GM23338 (cell line): ENCODE measurements at regions not wholly inside any gene's neighbourhood (a gene's known extent, or its start where the extent isn't known, plus 50 kb on each side); places are given as distances from the start of the nearest gene placed in this dataset.

Experiments used
- ATAC-seq: fragments of 200-7000 bp; cut with Tn5 transposase; 3 replicates; pipeline ENCODE4 v1.9.1; 2020
- DNase-seq: peaks from one replicate; pipeline ENCODE4 v3.0.0-alpha.2; 2015; ENCODE audit warnings: low spot score
- H2AFZ ChIP-seq: fragments of 200-600 bp; sonication (generic); 2 replicates; pipeline ENCODE4 v1.8.0; 2016; ENCODE audit warnings: antibody characterized with exemption, mild to moderate bottlenecking, moderate library complexity
- H3F3A ChIP-seq: fragments of 200-600 bp; sonication (generic); replicated peaks from 2 replicates; pipeline ENCODE4 v1.8.0; 2017; ENCODE audit warnings: antibody characterized with exemption, mixed run types, low read depth
- H3K27ac ChIP-seq: fragments of 200-600 bp; sonication (generic); 2 replicates; pipeline ENCODE4 v1.6.1; 2016; ENCODE audit warnings: low read depth
- H3K27me3 ChIP-seq: fragments of 200-600 bp; sonication (generic); 2 replicates; pipeline ENCODE4 v1.8.0; 2016; ENCODE audit warnings: mild to moderate bottlenecking, mixed run types, moderate library complexity; ENCODE audit not compliant: insufficient read depth
- H3K36me3 ChIP-seq: fragments of 200-600 bp; sonication (generic); 2 replicates; pipeline ENCODE4 v1.8.0; 2016; ENCODE audit warnings: mild to moderate bottlenecking; ENCODE audit not compliant: insufficient read depth
- H3K4me1 ChIP-seq: fragments of 200-600 bp; sonication (generic); 2 replicates; pipeline ENCODE4 v1.8.0; 2016; ENCODE audit warnings: mild to moderate bottlenecking, moderate library complexity; ENCODE audit not compliant: insufficient read depth
- H3K4me2 ChIP-seq: fragments of 200-600 bp; sonication (generic); 2 replicates; pipeline ENCODE4 v1.7.1; 2017; ENCODE audit warnings: mixed run types
- H3K4me3 ChIP-seq: fragments of 200-600 bp; sonication (generic); 2 replicates; pipeline ENCODE4 v1.6.1; 2016; ENCODE audit warnings: mixed run types
- H3K79me2 ChIP-seq: fragments of 200-600 bp; sonication (generic); replicated peaks from 2 replicates; pipeline ENCODE4 v1.8.0; 2017; ENCODE audit warnings: mild to moderate bottlenecking; ENCODE audit not compliant: insufficient read depth
- H3K9me2 ChIP-seq: fragments of 200-600 bp; sonication (generic); 2 replicates; pipeline ENCODE4 v1.8.0; 2017; ENCODE audit not compliant: insufficient read depth
- H4K20me1 ChIP-seq: fragments of 200-600 bp; sonication (generic); replicated peaks from 2 replicates; pipeline ENCODE4 v1.8.0; 2017; ENCODE audit warnings: mild to moderate bottlenecking; ENCODE audit not compliant: insufficient read depth
- H3K27ac Mint-ChIP-seq: 2 replicates; pipeline ENCODE4 v1.8.0; 2020; ENCODE audit warnings: inconsistent platforms, mild to moderate bottlenecking, moderate library complexity, mixed read lengths
- H3K27me3 Mint-ChIP-seq: 3 replicates; pipeline ENCODE4 v1.8.0; 2022; ENCODE audit warnings: low read depth, mild to moderate bottlenecking, moderate library complexity, mixed read lengths, inconsistent platforms; ENCODE audit not compliant: insufficient read depth, poor library complexity
- H3K36me3 Mint-ChIP-seq: 3 replicates; pipeline ENCODE4 v1.8.0; 2021; ENCODE audit warnings: low read depth, mild to moderate bottlenecking, inconsistent platforms, moderate library complexity, mixed read lengths
- H3K4me1 Mint-ChIP-seq: 3 replicates; pipeline ENCODE4 v1.8.0; 2020; ENCODE audit warnings: mild to moderate bottlenecking, inconsistent platforms, mixed read lengths
- H3K4me3 Mint-ChIP-seq: 3 replicates; pipeline ENCODE4 v1.8.0; 2021; ENCODE audit warnings: moderate library complexity, mild to moderate bottlenecking, inconsistent platforms, mixed read lengths
- H3K9me3 Mint-ChIP-seq: 3 replicates; pipeline ENCODE4 v1.8.0; 2020; ENCODE audit warnings: moderate library complexity, mild to moderate bottlenecking, inconsistent platforms, mixed read lengths
- JUNB ChIP-seq: IDR thresholded peaks from one replicate; pipeline ENCODE4 v1.6.1; 2016; ENCODE audit warnings: antibody characterized with exemption; ENCODE audit not compliant: unreplicated experiment
- POLR2AphosphoS5 ChIP-seq: IDR thresholded peaks from 2 replicates; pipeline ENCODE4 v1.6.1; 2016; ENCODE audit warnings: antibody characterized with exemption, low read depth
- REST ChIP-seq: IDR thresholded peaks from one replicate; pipeline ENCODE4 v1.6.1; 2018; ENCODE audit warnings: antibody characterized with exemption; ENCODE audit not compliant: unreplicated experiment
- STAT1 ChIP-seq: IDR thresholded peaks from one replicate; pipeline ENCODE4 v1.6.1; 2016; ENCODE audit warnings: antibody characterized with exemption; ENCODE audit not compliant: unreplicated experiment
- ZNF114 ChIP-seq: fragments of 250-450 bp; sonication (Bioruptor Pico); IDR thresholded peaks from 2 replicates; pipeline ENCODE4 v1.5.0; 2020; ENCODE audit warnings: mild to moderate bottlenecking, moderate library complexity
- TF ChIP-seq, protein P1 (sequence below), 2 experiments: fragments of 200-600 bp in 1 of 2; sonication (generic) in 1 of 2; conservative IDR thresholded peaks; 2 replicates each; pipeline versions ENCODE4 v1.5.1 to v1.6.1; 2016 to 2017; ENCODE audit warnings: antibody characterized with exemption in 2 of 2, low read depth in 2 of 2, mild to moderate bottlenecking in 2 of 2, moderate library complexity in 1 of 2
- TF ChIP-seq, protein P2 (sequence below): IDR thresholded peaks from 2 replicates; pipeline ENCODE4 v1.6.1; 2016; ENCODE audit warnings: antibody characterized with exemption
- TF ChIP-seq, protein P3 (sequence below): fragments of 250-450 bp; sonication (Bioruptor Pico); IDR thresholded peaks from 2 replicates; pipeline ENCODE4 v1.5.0; 2020; ENCODE audit warnings: mild to moderate bottlenecking, moderate library complexity

DNA sequence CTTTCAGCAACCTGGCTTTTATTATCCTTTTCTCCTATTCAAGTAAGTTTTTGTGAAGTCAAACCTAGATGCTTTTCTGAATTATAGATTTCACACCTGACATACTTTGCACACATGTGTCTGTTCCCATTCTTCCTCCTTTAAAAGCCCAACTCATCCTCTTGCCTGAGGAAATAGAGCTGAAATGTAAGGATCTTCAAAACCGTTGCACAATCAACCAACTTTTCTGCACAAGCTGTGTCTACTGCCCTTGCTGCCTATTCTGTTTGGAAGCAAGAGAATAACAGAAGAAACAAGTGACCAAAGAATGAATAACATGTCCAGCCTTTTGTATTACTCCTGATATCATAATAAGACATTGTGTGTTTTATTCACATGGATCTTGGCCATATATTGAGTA lies 95.1 kb upstream of the ITGA1 start:
- H3K4me1 Mint-ChIP-seq: peaks cover 44% of the 10 kb centered on the region
- no peak overlapping the region for H2AFZ ChIP-seq
- no peaks in the 10 kb centered on the region for H3F3A ChIP-seq
- H3K4me3 Mint-ChIP-seq: no peak overlapping the region
- H3K4me3 ChIP-seq: no peak overlapping the region
- no peaks in the 10 kb centered on the region for H4K20me1 ChIP-seq
- H3K36me3 Mint-ChIP-seq: no peaks in the 10 kb centered on the region
- ATAC-seq (no peak), DNase-seq (no peak)
- no peaks in the 10 kb centered on the region for H3K27me3 Mint-ChIP-seq
- no peaks in the 10 kb centered on the region for H3K9me3 Mint-ChIP-seq
- no peak for TF ChIP-seq ZNF114 (CRISPR knock-in tag)
- TF ChIP-seq JUNB: no peak
- TF ChIP-seq, protein P1, sequence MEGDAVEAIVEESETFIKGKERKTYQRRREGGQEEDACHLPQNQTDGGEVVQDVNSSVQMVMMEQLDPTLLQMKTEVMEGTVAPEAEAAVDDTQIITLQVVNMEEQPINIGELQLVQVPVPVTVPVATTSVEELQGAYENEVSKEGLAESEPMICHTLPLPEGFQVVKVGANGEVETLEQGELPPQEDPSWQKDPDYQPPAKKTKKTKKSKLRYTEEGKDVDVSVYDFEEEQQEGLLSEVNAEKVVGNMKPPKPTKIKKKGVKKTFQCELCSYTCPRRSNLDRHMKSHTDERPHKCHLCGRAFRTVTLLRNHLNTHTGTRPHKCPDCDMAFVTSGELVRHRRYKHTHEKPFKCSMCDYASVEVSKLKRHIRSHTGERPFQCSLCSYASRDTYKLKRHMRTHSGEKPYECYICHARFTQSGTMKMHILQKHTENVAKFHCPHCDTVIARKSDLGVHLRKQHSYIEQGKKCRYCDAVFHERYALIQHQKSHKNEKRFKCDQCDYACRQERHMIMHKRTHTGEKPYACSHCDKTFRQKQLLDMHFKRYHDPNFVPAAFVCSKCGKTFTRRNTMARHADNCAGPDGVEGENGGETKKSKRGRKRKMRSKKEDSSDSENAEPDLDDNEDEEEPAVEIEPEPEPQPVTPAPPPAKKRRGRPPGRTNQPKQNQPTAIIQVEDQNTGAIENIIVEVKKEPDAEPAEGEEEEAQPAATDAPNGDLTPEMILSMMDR (conservative IDR thresholded peaks at IDR 0.05; ENCODE audit: low read depth in 2 of 2): no peak
- TF ChIP-seq POLR2AphosphoS5: no peak
- TF ChIP-seq REST: no peak
- TF ChIP-seq, protein P2, sequence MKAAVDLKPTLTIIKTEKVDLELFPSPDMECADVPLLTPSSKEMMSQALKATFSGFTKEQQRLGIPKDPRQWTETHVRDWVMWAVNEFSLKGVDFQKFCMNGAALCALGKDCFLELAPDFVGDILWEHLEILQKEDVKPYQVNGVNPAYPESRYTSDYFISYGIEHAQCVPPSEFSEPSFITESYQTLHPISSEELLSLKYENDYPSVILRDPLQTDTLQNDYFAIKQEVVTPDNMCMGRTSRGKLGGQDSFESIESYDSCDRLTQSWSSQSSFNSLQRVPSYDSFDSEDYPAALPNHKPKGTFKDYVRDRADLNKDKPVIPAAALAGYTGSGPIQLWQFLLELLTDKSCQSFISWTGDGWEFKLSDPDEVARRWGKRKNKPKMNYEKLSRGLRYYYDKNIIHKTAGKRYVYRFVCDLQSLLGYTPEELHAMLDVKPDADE: no peak
- no peak for TF ChIP-seq STAT1
- TF ChIP-seq, protein P3, sequence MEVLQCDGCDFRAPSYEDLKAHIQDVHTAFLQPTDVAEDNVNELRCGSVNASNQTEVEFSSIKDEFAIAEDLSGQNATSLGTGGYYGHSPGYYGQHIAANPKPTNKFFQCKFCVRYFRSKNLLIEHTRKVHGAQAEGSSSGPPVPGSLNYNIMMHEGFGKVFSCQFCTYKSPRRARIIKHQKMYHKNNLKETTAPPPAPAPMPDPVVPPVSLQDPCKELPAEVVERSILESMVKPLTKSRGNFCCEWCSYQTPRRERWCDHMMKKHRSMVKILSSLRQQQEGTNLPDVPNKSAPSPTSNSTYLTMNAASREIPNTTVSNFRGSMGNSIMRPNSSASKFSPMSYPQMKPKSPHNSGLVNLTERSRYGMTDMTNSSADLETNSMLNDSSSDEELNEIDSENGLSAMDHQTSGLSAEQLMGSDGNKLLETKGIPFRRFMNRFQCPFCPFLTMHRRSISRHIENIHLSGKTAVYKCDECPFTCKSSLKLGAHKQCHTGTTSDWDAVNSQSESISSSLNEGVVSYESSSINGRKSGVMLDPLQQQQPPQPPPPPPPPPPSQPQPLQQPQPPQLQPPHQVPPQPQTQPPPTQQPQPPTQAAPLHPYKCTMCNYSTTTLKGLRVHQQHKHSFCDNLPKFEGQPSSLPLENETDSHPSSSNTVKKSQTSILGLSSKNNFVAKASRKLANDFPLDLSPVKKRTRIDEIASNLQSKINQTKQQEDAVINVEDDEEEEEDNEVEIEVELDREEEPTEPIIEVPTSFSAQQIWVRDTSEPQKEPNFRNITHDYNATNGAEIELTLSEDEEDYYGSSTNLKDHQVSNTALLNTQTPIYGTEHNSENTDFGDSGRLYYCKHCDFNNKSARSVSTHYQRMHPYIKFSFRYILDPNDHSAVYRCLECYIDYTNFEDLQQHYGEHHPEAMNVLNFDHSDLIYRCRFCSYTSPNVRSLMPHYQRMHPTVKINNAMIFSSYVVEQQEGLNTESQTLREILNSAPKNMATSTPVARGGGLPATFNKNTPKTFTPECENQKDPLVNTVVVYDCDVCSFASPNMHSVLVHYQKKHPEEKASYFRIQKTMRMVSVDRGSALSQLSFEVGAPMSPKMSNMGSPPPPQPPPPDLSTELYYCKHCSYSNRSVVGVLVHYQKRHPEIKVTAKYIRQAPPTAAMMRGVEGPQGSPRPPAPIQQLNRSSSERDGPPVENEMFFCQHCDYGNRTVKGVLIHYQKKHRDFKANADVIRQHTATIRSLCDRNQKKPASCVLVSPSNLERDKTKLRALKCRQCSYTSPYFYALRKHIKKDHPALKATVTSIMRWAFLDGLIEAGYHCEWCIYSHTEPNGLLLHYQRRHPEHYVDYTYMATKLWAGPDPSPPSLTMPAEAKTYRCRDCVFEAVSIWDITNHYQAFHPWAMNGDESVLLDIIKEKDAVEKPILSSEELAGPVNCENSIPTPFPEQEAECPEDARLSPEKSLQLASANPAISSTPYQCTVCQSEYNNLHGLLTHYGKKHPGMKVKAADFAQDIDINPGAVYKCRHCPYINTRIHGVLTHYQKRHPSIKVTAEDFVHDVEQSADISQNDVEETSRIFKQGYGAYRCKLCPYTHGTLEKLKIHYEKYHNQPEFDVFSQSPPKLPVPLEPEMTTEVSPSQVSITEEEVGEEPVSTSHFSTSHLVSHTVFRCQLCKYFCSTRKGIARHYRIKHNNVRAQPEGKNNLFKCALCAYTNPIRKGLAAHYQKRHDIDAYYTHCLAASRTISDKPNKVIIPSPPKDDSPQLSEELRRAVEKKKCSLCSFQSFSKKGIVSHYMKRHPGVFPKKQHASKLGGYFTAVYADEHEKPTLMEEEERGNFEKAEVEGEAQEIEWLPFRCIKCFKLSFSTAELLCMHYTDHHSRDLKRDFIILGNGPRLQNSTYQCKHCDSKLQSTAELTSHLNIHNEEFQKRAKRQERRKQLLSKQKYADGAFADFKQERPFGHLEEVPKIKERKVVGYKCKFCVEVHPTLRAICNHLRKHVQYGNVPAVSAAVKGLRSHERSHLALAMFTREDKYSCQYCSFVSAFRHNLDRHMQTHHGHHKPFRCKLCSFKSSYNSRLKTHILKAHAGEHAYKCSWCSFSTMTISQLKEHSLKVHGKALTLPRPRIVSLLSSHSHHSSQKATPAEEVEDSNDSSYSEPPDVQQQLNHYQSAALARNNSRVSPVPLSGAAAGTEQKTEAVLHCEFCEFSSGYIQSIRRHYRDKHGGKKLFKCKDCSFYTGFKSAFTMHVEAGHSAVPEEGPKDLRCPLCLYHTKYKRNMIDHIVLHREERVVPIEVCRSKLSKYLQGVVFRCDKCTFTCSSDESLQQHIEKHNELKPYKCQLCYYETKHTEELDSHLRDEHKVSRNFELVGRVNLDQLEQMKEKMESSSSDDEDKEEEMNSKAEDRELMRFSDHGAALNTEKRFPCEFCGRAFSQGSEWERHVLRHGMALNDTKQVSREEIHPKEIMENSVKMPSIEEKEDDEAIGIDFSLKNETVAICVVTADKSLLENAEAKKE (CRISPR knock-in tag): no peak
- no peaks in the 10 kb centered on the region for H3K79me2 ChIP-seq
- no peak overlapping the region for H3K27ac Mint-ChIP-seq
- 0 out of 2 replicates have a peak, but pooled peaks cover 6% of the 10 kb centered on the region for H3K9me2 ChIP-seq
- no peaks in the 10 kb centered on the region for H3K36me3 ChIP-seq
- peaks cover 35% of the 10 kb centered on the region for H3K4me1 ChIP-seq
- no peak overlapping the region for H3K4me2 ChIP-seq
- no peaks in the 10 kb centered on the region for H3K27me3 ChIP-seq
- H3K27ac ChIP-seq: no peak overlapping the region
